Effector memory CD8-positive, alpha-beta T cell (primary cell): ENCODE measurements at regions not wholly inside any gene's neighbourhood (a gene's known extent, or its start where the extent isn't known, plus 50 kb on each side); places are given as distances from the start of the nearest gene placed in this dataset.
"Not testable (repeated sequence)": the region's sequence is repeated elsewhere in the genome, so short reads cannot be mapped to it uniquely, and the experiment has no call there.

ENCODE experiments used
- ATAC-seq: fragments of 150-1000 bp; cut with Tn5 transposase; replicated peaks from 2 replicates; pipeline ENCODE4 v1.10.0; 2021; ENCODE audit warnings: mild to moderate bottlenecking, moderate library complexity
- DNase-seq, 3 experiments: peaks; one replicate each; pipeline ENCODE4 v3.0.0; 2021
- H3K27ac Mint-ChIP-seq, 2 donors: one replicate each; pipeline ENCODE4 v1.8.0; 2022; ENCODE audit warnings: mild to moderate bottlenecking in 2 of 2, mixed read lengths in 2 of 2, moderate library complexity in 2 of 2
- H3K27me3 Mint-ChIP-seq, 2 donors: one replicate each; pipeline ENCODE4 v1.8.0; 2022; ENCODE audit warnings: mixed read lengths in 2 of 2
- H3K36me3 Mint-ChIP-seq: one replicate; pipeline ENCODE4 v1.8.0; 2022; ENCODE audit warnings: mild to moderate bottlenecking, moderate library complexity, mixed read lengths; ENCODE audit not compliant: insufficient read depth
- H3K4me1 Mint-ChIP-seq, 2 donors: one replicate each; pipeline ENCODE4 v1.8.0; 2022; ENCODE audit warnings: low read depth in 2 of 2, mixed read lengths in 2 of 2
- H3K4me3 Mint-ChIP-seq, 2 donors: one replicate each; pipeline ENCODE4 v1.8.0; 2022; ENCODE audit warnings: mild to moderate bottlenecking in 2 of 2, mixed read lengths in 2 of 2, moderate library complexity in 2 of 2
- H3K9me3 Mint-ChIP-seq, 2 donors: one replicate each; pipeline ENCODE4 v1.8.0; 2022; ENCODE audit warnings: mixed read lengths in 2 of 2

DNA sequence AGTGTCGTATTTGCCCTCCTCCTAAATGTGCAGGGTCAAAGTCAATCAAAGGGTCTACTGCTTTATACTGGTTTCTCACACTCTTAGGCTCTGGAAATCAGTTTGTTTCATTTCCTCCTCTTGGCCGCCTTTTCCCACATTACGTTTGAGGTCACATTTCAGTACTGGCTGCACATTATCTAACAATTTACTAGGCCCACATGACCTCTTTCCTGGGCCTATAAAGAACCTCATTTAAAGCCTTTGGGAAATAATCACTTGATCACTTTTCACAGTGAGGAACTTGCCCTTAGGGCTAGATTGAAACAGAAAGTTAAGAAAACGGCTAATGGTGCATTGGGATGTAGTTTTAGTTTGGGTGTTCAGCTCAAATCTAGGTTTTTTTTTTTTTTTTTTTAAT lies 497.5 kb downstream of the RERGL start:
- H3K27ac Mint-ChIP-seq = no peak overlapping the region
- H3K27me3 Mint-ChIP-seq = no peaks in the 10 kb centered on the region
- peaks cover 5 to 14% of the 10 kb centered on the region in 2 donors for H3K9me3 Mint-ChIP-seq
- H3K4me3 Mint-ChIP-seq = no peak overlapping the region
- no peaks in the 10 kb centered on the region for H3K4me1 Mint-ChIP-seq
- no peak for DNase-seq
- no peak for ATAC-seq
- H3K36me3 Mint-ChIP-seq = no peaks in the 10 kb centered on the region

- H3K4me1 Mint-ChIP-seq = no peaks in the 10 kb centered on the region
- DNase-seq = no peak
- no peak overlapping the region for H3K4me3 Mint-ChIP-seq
- H3K27me3 Mint-ChIP-seq = no peaks in the 10 kb centered on the region
- ATAC-seq = no peak
- peaks cover 5 to 14% of the 10 kb centered on the region in 2 donors for H3K9me3 Mint-ChIP-seq
- no peak overlapping the region for H3K27ac Mint-ChIP-seq
- H3K36me3 Mint-ChIP-seq = no peaks in the 10 kb centered on the region
Measured at GRCh38 chr12:17591005-17591681, 498.9 kb downstream of the RERGL start.

GRCh38 chr12:17588968-17589367 lies 501.0 kb downstream of the RERGL start:
- DNase-seq = no peak
- no peaks in the 10 kb centered on the region for H3K36me3 Mint-ChIP-seq
- H3K4me3 Mint-ChIP-seq = no peak overlapping the region
- ATAC-seq = no peak
- no peaks in the 10 kb centered on the region for H3K4me1 Mint-ChIP-seq
- no peaks in the 10 kb centered on the region for H3K27me3 Mint-ChIP-seq
- peaks cover 9 to 14% of the 10 kb centered on the region in 2 donors for H3K9me3 Mint-ChIP-seq
- no peak overlapping the region for H3K27ac Mint-ChIP-seq

DNA sequence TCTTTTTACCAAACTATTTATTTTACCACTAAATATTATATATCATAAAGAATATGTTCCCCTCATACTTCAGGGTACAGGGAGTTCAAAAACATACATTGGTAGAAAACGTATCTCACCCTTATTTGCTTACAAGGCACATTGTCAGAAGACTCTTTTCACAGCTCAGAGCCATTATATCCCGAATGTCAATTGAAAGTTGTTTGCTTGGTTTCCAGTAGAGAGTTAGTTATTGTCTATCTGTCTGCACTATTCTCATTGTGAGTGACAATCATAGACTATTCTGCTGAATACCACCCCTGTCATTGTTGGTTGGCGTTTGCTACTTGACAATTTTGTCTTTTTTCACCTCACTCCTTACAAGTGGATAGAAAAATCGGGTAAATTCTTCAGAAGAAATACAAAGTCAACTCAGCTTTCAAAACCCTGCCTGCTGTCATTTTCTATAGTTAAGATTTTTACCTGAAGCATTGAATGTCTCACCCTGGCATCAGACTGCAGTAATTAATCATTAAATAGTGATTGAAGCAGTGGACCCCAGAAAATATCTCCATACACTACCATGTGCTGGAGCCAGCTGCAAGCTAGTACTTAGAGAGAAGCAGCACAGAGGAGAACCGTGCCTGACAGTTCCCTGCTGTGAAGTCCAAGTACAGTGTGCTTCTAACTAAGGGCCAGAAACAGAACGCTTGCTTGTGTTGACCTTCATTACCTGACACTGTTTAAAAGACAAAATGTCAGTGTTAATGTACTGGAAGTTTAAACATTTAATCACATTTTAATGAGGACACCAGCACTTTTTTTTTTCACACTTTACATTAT lies 510.6 kb downstream of the RERGL start:
- no peak overlapping the region for H3K27ac Mint-ChIP-seq
- ATAC-seq = no peak
- no peaks in the 10 kb centered on the region for H3K4me1 Mint-ChIP-seq
- peaks cover 0 to 6% of the 10 kb centered on the region in 2 donors for H3K9me3 Mint-ChIP-seq
- no peaks in the 10 kb centered on the region for H3K27me3 Mint-ChIP-seq
- no peak overlapping the region for H3K4me3 Mint-ChIP-seq
- DNase-seq = no peak
- H3K36me3 Mint-ChIP-seq = no peaks in the 10 kb centered on the region

- H3K27ac Mint-ChIP-seq = no peak overlapping the region
- ATAC-seq (no peak), DNase-seq (no peak)
- H3K9me3 Mint-ChIP-seq = peaks cover 0 to 2% of the 10 kb centered on the region in 2 donors
- no peaks in the 10 kb centered on the region for H3K4me1 Mint-ChIP-seq
- no peaks in the 10 kb centered on the region for H3K27me3 Mint-ChIP-seq
- no peak overlapping the region for H3K4me3 Mint-ChIP-seq
- no peaks in the 10 kb centered on the region for H3K36me3 Mint-ChIP-seq
Measured at GRCh38 chr12:17577405-17577804, 512.6 kb downstream of the RERGL start.

DNA sequence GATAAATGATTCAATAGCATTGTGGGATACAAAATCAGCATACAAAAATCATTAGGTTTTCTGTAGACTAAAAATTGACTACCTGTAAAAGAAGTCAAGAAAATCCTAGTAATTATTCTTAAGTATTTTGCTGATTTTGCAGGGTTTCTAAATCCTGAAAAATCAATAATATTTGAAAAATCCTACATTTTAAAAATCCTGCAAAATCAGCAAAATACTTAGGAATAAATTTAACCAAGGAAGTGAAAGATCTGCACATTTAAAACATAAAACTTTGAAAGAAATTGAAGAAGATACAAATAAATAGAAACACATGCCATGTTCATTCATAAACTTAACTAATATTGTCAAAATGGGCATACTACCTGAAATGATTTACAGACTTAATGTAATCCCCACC lies 517.7 kb downstream of the RERGL start:
- Mint-ChIP-seq H3K4me3 (no peak overlapping the region), H3K36me3 (no peaks in the 10 kb centered on the region), H3K9me3 (no peaks in the 10 kb centered on the region), H3K27ac (no peak overlapping the region), H3K27me3 (no peaks in the 10 kb centered on the region), H3K4me1 (no peaks in the 10 kb centered on the region)
- DNase-seq (no peak), ATAC-seq (no peak)

- Mint-ChIP-seq H3K4me3 (no peak overlapping the region), H3K27me3 (no peaks in the 10 kb centered on the region), H3K36me3 (no peaks in the 10 kb centered on the region), H3K27ac (no peak overlapping the region), H3K9me3 (no peaks in the 10 kb centered on the region), H3K4me1 (no peaks in the 10 kb centered on the region)
- no peak for DNase-seq
- ATAC-seq = no peak
Measured at GRCh38 chr12:17571047-17571446, 518.9 kb downstream of the RERGL start.

DNA sequence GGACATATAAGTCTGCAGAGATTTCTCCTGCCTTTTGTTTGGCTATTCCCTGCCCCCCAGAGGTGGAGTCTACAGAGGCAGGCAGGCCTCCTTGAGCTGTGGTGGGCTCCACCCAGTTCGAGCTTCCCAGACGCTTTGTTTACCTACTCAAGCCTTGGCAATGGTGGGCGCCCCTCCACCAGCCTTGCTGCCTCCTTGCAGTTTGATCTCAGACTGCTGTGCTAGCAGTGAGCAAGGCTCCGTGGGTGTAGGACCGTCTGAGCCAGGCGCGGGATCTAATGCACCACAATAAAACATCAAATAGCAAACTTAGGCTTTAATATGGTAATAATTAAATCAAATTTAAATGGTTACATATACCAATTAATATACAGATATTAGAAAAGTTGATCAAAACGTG lies 525.4 kb downstream of the RERGL start:
- not testable (repeated sequence) for H3K4me3 Mint-ChIP-seq, H3K4me1 Mint-ChIP-seq, ATAC-seq, H3K27me3 Mint-ChIP-seq, H3K27ac Mint-ChIP-seq, DNase-seq, H3K36me3 Mint-ChIP-seq, H3K9me3 Mint-ChIP-seq

DNA sequence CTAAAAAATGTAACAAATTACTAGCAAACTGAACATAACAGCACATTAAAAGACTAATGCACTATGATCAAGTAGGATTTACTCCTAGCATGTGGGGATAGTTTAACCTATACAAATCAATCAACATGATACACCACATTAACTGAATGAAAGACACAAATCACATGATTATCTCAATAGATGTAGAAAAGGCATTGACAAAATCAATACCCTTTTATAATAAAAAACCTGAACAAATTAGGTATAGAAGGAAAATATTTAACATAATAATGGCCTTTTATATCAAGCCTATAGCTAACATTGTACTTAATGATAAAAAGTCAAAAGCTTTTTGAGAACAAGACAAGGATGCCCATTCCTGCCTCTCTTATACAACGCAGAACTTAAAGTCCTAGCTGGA lies 540.0 kb downstream of the RERGL start:
- Mint-ChIP-seq H3K9me3 (peaks cover 6 to 15% of the 10 kb centered on the region in 2 donors), H3K36me3 (no peaks in the 10 kb centered on the region)
- no peak for DNase-seq

DNA sequence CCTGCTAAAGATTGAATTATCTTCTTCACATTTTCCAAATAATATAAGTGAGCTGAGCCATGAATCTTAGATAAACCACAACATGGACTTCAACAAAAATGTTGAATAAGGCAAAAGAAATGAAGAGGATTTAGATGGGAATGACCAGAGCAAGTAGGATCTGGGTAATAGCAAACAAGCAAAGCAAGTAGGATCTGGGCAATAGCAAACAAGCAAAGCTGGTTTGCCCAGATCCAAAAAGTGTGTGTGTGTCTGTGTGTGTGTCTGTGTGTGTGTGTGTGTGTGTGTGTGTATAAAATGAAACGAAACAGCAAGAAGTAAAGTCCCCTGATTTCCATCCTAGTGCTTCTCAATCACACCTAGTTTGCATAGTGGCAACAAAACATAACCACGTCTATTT lies 549.1 kb downstream of the RERGL start:
- Mint-ChIP-seq H3K27ac (no peak overlapping the region), H3K27me3 (no peaks in the 10 kb centered on the region), H3K4me1 (no peaks in the 10 kb centered on the region), H3K4me3 (no peak overlapping the region), H3K9me3 (peaks cover 4 to 37% of the 10 kb centered on the region in 2 donors), H3K36me3 (peaks cover 3% of the 10 kb centered on the region)
- ATAC-seq (no peak), DNase-seq (no peak)

More for the DNA sequence above, 540.0 kb downstream of the RERGL start:
- no peak overlapping the region for H3K4me3 Mint-ChIP-seq
- no peak overlapping the region for H3K27ac Mint-ChIP-seq
- ATAC-seq = no peak
- H3K27me3 Mint-ChIP-seq = no peaks in the 10 kb centered on the region
- H3K4me1 Mint-ChIP-seq = no peaks in the 10 kb centered on the region

- Mint-ChIP-seq H3K9me3 (peaks cover 19 to 23% of the 10 kb centered on the region in 2 donors), H3K36me3 (no peaks in the 10 kb centered on the region), H3K27me3 (no peaks in the 10 kb centered on the region), H3K4me1 (no peaks in the 10 kb centered on the region), H3K27ac (no peak overlapping the region), H3K4me3 (no peak overlapping the region)
- no peak for ATAC-seq
- DNase-seq = no peak
Measured at GRCh38 chr12:17528394-17528793, 561.6 kb downstream of the RERGL start.

DNA sequence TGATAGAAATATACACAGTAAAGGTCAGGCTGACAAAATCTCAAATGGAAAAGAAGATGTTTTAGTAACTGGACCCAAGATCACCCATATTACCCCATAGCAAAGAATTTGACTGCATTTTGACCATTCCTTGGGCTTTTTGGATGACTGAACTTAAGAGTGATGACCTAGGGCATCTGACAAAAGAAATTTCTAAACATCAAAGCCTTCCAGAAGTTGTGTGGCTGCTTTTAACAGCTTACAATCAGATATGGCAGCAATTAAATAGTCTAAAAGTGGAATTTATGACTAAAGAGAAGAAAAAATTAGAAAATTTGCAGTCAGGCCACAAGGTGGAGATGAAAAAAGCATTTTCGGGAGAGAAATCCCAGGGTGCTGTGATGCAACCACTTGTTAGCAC lies 563.0 kb downstream of the RERGL start:
- DNase-seq (no peak), ATAC-seq (no peak)
- Mint-ChIP-seq H3K27me3 (no peaks in the 10 kb centered on the region), H3K27ac (no peak overlapping the region), H3K4me1 (no peaks in the 10 kb centered on the region), H3K36me3 (no peaks in the 10 kb centered on the region), H3K4me3 (no peak overlapping the region), H3K9me3 (peaks cover 19 to 22% of the 10 kb centered on the region in 2 donors)

DNA sequence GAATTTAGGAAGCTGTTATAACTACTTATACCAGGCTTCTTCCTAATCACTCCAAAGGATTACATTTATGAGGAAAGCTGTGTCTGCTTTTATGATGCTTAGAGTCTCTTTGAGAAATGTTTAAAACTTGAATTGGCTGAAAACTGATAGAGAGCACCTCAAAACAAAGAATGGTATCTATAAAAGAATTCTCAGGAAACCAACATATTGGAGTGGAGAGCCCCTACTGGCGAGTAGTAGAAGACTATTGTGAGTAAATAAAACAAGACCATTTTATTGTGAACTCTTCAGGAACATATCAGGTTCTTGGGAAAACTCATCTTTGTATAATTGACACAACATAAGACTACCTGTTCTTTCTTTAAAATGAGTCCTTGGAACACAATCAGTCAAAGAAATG lies 578.6 kb downstream of the RERGL start:
- no peak overlapping the region for H3K4me3 Mint-ChIP-seq
- H3K9me3 Mint-ChIP-seq = peaks cover 8 to 19% of the 10 kb centered on the region in 2 donors
- H3K36me3 Mint-ChIP-seq = no peaks in the 10 kb centered on the region
- no peak for ATAC-seq
- no peak overlapping the region for H3K27ac Mint-ChIP-seq
- no peaks in the 10 kb centered on the region for H3K27me3 Mint-ChIP-seq
- H3K4me1 Mint-ChIP-seq = no peaks in the 10 kb centered on the region
- DNase-seq = no peak

GRCh38 chr12:17507336-17507735 lies 582.7 kb downstream of the RERGL start:
- Mint-ChIP-seq H3K27me3 (no peaks in the 10 kb centered on the region), H3K4me1 (no peaks in the 10 kb centered on the region), H3K9me3 (peaks cover 6 to 9% of the 10 kb centered on the region in 2 donors), H3K4me3 (no peak overlapping the region), H3K36me3 (no peaks in the 10 kb centered on the region), H3K27ac (no peak overlapping the region)
- no peak for ATAC-seq
- DNase-seq = no peak
